Ammon's horn (tissue), 1 donor: ENCODE measurements at regions not wholly inside any gene's neighbourhood (a gene's known extent, or its start where the extent isn't known, plus 50 kb on each side); places are given as distances from the start of the nearest gene placed in this dataset.

Experiments
- DNase-seq: peaks from one replicate; pipeline ENCODE4 v3.0.0-alpha.2; 2016; ENCODE audit warnings: low spot score

- DNase-seq = no peak
Observed at GRCh38 chr10:123604506-123604905, 61.6 kb upstream of the GPR26 start.

DNA sequence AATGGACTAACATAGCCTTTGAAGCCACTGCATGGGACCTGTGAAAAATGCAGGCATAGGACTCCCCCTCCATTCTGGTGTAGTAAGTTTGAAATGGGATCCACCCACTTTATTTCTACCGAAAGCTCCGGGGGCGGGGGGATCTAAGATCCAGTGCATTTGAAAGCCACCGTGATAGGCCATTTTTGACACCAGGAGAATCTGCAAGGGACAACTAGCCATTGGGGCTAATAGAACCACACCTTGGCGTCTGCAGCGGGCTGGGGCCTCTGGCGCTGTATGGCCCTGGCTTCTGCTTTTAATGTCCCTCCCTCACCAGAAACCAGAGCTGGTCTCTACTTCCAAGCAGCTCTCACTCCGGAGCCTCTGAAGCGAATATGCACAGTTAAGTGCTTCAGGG lies 60.1 kb upstream of the GPR26 start:
- DNase-seq = no peak

GRCh38 chr10:123606955-123607354 lies 59.2 kb upstream of the GPR26 start:
- no peak for DNase-seq

- DNase-seq = no peak
Observed at GRCh38 chr10:123607386-123607785, 58.8 kb upstream of the GPR26 start.

GRCh38 chr10:123608047-123608446 lies 58.1 kb upstream of the GPR26 start:
- DNase-seq = no peak

GRCh38 chr10:123611243-123611642 lies 54.9 kb upstream of the GPR26 start:
- DNase-seq = no peak

- DNase-seq = no peak
Observed at GRCh38 chr10:123611876-123612275, 54.3 kb upstream of the GPR26 start.

DNA sequence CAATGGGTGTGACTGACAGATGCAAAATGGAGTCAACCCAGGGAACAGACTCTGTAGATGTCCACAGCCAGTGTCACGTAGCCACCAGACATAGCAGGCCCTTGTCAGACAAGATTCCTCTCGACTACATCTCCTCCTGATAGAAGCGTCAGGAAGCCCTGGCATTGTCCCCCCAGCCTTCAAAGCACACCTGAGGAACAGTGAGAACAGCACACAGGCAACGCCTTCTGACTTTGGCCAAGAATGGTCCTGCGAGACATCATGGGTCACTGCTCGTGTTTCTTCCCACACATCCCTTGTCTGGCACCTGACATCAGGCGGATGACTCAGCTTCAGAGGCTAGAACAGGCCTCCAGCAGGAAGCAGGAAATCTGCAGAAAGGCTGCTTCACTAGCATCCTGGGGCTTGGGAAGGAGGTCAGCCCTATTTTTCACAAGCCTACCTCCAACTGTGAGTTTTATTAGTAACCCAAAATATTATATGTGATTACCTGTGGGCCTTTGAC lies 52.8 kb upstream of the GPR26 start:
- DNase-seq = no peak

- DNase-seq = peak; percentile 39
Observed at GRCh38 chr10:123614888-123615287, 51.3 kb upstream of the GPR26 start.
